GM12874 (cell line): ENCODE measurements at regions not wholly inside any gene's neighbourhood (a gene's known extent, or its start where the extent isn't known, plus 50 kb on each side); places are given as distances from the start of the nearest gene placed in this dataset.

ENCODE experiments used
- TF ChIP-seq, protein P1 (sequence below): IDR thresholded peaks from 2 replicates; pipeline ENCODE4 v1.5.1; 2011; ENCODE audit warnings: low read depth, mild to moderate bottlenecking, control low read depth, low read length, moderate library complexity; ENCODE audit not compliant: insufficient read depth

- TF ChIP-seq, protein P1, sequence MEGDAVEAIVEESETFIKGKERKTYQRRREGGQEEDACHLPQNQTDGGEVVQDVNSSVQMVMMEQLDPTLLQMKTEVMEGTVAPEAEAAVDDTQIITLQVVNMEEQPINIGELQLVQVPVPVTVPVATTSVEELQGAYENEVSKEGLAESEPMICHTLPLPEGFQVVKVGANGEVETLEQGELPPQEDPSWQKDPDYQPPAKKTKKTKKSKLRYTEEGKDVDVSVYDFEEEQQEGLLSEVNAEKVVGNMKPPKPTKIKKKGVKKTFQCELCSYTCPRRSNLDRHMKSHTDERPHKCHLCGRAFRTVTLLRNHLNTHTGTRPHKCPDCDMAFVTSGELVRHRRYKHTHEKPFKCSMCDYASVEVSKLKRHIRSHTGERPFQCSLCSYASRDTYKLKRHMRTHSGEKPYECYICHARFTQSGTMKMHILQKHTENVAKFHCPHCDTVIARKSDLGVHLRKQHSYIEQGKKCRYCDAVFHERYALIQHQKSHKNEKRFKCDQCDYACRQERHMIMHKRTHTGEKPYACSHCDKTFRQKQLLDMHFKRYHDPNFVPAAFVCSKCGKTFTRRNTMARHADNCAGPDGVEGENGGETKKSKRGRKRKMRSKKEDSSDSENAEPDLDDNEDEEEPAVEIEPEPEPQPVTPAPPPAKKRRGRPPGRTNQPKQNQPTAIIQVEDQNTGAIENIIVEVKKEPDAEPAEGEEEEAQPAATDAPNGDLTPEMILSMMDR: no peak
Measured at GRCh38 chr5:125228363-125229070, 482.1 kb upstream of the ZNF608 start.

DNA sequence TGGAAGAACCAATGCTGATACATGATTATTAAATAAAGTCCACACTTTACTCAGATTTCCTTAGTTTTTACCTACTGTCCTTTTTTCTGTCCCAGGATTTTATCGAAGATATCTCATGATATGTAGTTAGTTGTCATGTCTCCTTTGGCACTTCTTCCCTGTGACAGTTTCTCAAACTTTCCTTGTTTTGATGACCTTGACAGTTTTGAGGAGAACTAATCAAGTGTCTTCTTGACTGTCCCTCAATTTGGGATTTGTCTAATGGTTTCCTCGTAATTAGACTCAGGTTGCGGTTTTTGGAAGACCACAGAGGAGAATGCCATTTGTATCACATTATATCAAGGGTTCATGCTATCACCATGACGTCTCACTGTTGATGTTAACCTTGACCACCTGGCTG is 483.1 kb upstream of the ZNF608 start:
- TF ChIP-seq, protein P1: no peak

DNA sequence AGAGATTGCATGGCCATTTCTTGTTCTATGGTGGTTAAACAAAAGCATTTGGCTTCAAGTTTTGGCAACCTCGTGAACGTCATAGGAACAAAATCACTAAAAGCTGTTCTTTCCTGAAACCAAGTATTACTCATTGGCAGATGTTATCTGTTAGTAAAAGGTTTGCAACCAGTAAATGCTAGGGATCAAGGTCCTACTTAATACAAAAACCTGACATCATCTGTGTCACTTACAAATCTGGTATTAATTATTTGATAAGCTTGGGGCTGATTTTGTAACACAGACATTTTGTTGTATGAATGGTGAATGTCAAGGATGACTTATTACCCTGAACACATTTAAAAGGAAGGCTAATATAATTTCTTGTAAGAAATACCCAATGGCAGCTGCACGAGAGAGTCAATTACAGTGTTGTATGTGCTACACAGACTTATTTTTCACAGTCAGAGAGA is 486.4 kb upstream of the ZNF608 start:
- TF ChIP-seq, protein P1: no peak

DNA sequence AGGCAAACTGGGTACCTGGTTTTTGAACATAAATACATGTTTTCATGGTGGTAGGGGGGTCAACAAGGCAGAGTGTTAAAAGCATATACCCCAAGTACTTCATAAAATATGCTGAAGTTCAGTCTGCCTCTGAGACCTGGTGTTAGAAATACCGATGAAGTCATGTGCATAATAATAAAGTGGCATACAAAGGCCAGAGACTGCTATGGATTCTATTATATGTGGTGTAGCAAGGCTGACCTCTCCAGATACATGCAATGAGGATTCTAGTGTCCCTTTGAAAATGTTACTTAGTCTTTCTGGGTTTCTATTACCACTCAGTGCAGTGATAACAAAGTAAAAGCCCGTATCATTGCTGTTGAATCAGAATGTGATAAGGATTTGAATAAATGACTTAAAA is 487.5 kb upstream of the ZNF608 start:
- TF ChIP-seq, protein P1: no peak

DNA sequence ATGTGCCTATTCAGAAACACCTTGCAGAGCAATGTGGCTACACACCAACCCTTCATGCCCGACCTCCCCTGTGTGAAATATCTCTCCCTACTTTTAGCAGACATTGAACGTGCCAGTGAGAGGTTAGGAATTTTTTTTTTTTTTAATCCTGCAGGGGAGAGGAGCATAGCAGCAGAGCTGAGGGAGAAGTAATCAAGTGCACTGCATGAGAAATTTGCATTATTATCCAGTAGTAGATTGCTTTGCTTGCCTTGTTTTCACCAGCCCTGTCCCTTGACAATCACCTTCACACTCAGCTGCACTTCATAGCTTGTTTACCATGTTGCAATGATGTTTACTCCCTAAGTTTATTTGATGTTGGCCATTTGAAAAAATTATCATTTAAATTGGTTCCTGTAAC is 489.6 kb upstream of the ZNF608 start:
- TF ChIP-seq, protein P1: no peak

GRCh38 chr5:125236981-125237380 is 490.5 kb upstream of the ZNF608 start:
- TF ChIP-seq, protein P1: no peak

DNA sequence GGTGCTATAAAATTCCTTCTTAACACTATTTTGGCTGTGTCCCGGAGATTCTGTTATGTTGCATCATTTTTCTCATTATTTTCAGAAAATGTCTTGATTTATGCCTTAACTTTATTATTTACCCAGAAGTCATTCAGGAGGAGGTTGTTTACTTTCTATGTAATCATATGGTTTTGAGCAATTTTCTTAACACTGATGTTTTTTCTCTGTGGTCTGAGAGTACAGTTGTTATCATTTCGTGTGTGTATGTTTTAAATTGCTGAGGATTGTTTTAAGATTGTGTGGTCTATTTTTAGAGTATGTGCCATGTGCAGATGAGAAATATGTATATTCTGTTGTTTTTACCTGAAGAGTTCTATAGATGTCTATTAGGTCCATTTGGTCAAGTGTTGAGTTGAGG is 498.1 kb upstream of the ZNF608 start:
- TF ChIP-seq, protein P1: no peak
